ENCODE measurements at regions not wholly inside any gene's neighbourhood (a gene's known extent, or its start where the extent isn't known, plus 50 kb on each side); places are given as distances from the start of the nearest gene placed in this dataset.

DNA sequence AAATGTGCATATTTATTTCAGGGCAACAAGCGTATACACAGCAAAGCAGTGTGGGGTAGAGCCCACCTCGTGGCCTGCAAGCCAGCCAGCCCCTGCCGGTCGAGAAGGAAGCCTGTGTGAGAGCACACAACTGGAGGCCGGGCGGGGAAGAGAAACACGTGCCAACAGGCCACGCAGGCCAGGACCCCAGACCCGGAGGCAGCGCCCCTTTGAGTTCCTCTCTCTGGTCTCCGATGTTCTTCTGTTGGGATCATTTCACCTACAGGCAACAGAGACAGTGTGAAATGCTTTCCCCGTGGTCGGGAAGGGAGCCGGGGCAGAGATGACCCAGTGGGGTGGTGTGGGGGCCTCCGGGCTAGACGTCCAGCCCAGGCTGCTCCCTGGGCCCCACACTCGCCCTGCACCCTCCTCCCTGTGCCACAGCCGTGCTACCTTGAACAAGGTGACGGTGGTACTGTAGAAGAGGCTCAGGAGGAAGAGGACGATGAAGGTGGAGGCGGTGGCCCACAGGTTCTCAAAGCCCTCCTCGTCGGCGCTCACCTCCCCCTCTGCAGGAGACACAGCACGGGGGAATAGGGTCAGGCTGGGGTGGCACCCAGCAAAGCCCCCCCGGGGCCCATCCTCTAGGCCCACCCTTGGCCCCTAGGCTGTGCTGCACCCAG, 325.5 kb downstream of the TMEM121 start:
- POLR2A ChIA-PET: no interaction called here
- Histone ChIP-seq H3K27me3 (ENCODE audit: control insufficient read depth in 1 of 2, insufficient read depth in 2 of 2, low read length in 2 of 2) (no peaks in the 10 kb centered on the region), H3K9me3 (ENCODE audit: control insufficient read depth in 1 of 2, insufficient read depth in 1 of 2, low read length in 2 of 2) (no peaks in the 10 kb centered on the region), H3K36me3 (ENCODE audit: insufficient read depth, low read length) (no peaks in the 10 kb centered on the region), H3K27ac (ENCODE audit: low read depth in 1 of 2, low read length in 2 of 2) (no peak overlapping the region), H3K4me1 (ENCODE audit: insufficient read depth, low read length) (peaks cover 22% of the 10 kb centered on the region), H3K4me3 (ENCODE audit: low read length) (no peak overlapping the region)
- no peaks in the 10 kb centered on the region for H3K4me1 Mint-ChIP-seq (ENCODE audit: low read depth)
- H3K27me3 Mint-ChIP-seq: no peaks in the 10 kb centered on the region
- TF ChIP-seq, protein P1, sequence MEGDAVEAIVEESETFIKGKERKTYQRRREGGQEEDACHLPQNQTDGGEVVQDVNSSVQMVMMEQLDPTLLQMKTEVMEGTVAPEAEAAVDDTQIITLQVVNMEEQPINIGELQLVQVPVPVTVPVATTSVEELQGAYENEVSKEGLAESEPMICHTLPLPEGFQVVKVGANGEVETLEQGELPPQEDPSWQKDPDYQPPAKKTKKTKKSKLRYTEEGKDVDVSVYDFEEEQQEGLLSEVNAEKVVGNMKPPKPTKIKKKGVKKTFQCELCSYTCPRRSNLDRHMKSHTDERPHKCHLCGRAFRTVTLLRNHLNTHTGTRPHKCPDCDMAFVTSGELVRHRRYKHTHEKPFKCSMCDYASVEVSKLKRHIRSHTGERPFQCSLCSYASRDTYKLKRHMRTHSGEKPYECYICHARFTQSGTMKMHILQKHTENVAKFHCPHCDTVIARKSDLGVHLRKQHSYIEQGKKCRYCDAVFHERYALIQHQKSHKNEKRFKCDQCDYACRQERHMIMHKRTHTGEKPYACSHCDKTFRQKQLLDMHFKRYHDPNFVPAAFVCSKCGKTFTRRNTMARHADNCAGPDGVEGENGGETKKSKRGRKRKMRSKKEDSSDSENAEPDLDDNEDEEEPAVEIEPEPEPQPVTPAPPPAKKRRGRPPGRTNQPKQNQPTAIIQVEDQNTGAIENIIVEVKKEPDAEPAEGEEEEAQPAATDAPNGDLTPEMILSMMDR (IDR thresholded peaks at IDR 0.05): no peak
- DNase-seq: peak in 1 of 14 experiments; percentile 10
- H3K4me3 Mint-ChIP-seq: no peak overlapping the region
- CTCF ChIA-PET: no interaction called here
- no peaks in the 10 kb centered on the region for H3K36me3 Mint-ChIP-seq (ENCODE audit: low read depth)
- no peak for ATAC-seq (ENCODE audit: poor library complexity)
- intact Hi-C loops (cut with DNase I, micrococcal nuclease): no loop called here
- no peak overlapping the region for H3K27ac Mint-ChIP-seq
- no peaks in the 10 kb centered on the region for H3K9me3 Mint-ChIP-seq

DNA sequence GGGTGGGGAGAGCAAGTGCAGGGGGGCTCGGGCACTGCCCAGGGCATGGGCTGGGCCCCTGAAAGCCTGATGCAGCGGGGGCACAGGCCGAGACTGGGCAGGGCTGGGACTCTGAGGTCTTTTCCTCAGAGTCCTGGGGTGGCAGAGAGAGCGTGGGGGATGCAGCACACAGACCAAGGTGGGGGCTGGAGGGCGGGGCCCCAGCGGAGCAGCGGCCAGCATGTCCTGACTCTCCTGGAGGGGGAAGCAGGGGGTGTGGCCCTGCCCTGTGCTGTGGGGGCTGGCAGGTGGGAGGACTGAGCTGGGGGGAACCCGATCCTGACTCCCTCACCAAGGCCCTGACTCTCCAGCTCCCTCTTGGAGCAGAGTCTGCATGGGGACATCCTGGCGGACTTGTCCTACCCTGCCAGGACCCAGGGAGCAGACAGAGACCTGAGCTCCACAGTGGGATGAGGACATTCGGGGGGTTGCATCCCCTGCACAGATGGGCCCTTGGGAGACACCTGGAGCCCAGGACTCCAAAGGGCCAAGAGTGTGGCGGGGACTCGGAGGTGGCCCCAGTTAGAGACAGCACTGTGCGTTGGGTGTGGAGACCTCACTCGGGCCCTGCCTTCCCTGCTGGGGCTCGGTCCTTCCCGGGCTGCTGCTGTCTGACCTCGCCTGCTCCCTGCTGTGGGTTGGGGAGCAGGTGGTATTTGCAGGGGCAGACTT, 326.1 kb downstream of the TMEM121 start:
- Mint-ChIP-seq H3K36me3 (ENCODE audit: low read depth) (no peaks in the 10 kb centered on the region), H3K4me3 (no peak overlapping the region), H3K27ac (no peak overlapping the region), H3K4me1 (ENCODE audit: low read depth) (no peaks in the 10 kb centered on the region), H3K27me3 (no peaks in the 10 kb centered on the region), H3K9me3 (no peaks in the 10 kb centered on the region)
- no peaks in the 10 kb centered on the region for H3K27me3 ChIP-seq (ENCODE audit: control insufficient read depth in 1 of 2, insufficient read depth in 2 of 2, low read length in 2 of 2)
- ATAC-seq (ENCODE audit: poor library complexity) (no peak), DNase-seq (peak in 1 of 14 experiments; percentile 10)
- no peak overlapping the region for H3K4me3 ChIP-seq (ENCODE audit: low read length)
- TF ChIP-seq, protein P1 (IDR thresholded peaks at IDR 0.05): no peak
- POLR2A ChIA-PET: no interaction called here
- no peak overlapping the region for H3K27ac ChIP-seq (ENCODE audit: low read depth in 1 of 2, low read length in 2 of 2)
- intact Hi-C loops (cut with DNase I, micrococcal nuclease): no loop called here
- peaks cover 29% of the 10 kb centered on the region for H3K4me1 ChIP-seq (ENCODE audit: insufficient read depth, low read length)
- H3K9me3 ChIP-seq (ENCODE audit: control insufficient read depth in 1 of 2, insufficient read depth in 1 of 2, low read length in 2 of 2): peaks cover 0 to 1% of the 10 kb centered on the region in 2 experiments
- CTCF ChIA-PET: no interaction called here
- H3K36me3 ChIP-seq (ENCODE audit: insufficient read depth, low read length): no peaks in the 10 kb centered on the region

DNA sequence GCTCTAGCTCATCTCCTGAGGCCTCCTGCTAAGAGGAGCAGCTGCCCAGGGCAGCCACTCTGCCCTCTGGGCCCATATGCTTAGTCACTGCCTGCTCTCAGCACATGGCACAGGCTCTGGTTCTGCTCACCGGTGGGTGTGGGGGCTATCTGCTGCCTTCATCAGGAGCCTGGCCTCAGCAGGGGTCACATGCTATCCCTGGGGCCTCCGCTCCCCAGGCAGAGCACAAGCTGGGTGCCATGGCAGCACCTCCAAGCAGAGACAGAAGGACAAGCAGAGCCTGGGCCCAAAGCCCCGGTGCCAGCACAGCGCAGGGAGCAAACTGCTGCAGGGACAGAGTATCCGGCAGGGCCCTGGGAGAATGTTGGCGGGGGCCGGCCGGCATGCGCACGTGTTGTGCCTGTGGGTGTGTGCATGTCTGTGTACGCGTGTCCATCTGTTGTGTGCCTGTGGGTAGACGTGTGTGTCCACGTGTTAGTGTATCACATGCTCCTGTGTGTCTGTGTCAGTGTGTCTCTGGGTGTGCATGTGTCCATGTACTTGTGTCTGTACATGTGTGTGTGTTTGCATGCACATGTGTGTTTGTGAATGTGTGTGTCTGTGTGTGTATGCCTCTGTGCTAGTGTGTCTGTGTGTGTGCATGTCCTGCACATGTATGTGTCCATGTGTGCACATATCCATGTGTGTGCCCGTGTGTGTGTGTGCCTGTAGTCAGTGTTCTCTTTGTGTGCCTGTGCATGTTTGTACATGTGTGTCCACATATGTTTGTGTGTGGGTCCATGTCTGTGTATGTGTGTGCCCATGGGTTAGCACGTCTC, 326.9 kb downstream of the TMEM121 start:
- H3K9me3 ChIP-seq (ENCODE audit: control insufficient read depth in 1 of 2, insufficient read depth in 1 of 2, low read length in 2 of 2): peaks cover 0 to 9% of the 10 kb centered on the region in 2 experiments
- no peaks in the 10 kb centered on the region for H3K27me3 ChIP-seq (ENCODE audit: control insufficient read depth in 1 of 2, insufficient read depth in 2 of 2, low read length in 2 of 2)
- H3K4me3 Mint-ChIP-seq: no peak overlapping the region
- no peaks in the 10 kb centered on the region for H3K36me3 ChIP-seq (ENCODE audit: insufficient read depth, low read length)
- ATAC-seq (ENCODE audit: poor library complexity): no peak
- intact Hi-C loops (cut with DNase I, micrococcal nuclease): no loop called here
- CTCF ChIA-PET: no interaction called here
- POLR2A ChIA-PET: no interaction called here
- no peaks in the 10 kb centered on the region for H3K4me1 Mint-ChIP-seq (ENCODE audit: low read depth)
- DNase-seq: peak in 1 of 14 experiments; percentile 4
- H3K4me1 ChIP-seq (ENCODE audit: insufficient read depth, low read length): peaks cover 37% of the 10 kb centered on the region
- H3K4me3 ChIP-seq (ENCODE audit: low read length): no peak overlapping the region
- no peak overlapping the region for H3K27ac Mint-ChIP-seq
- no peak overlapping the region for H3K27ac ChIP-seq (ENCODE audit: low read depth in 1 of 2, low read length in 2 of 2)
- H3K9me3 Mint-ChIP-seq: no peaks in the 10 kb centered on the region
- H3K36me3 Mint-ChIP-seq (ENCODE audit: low read depth): no peaks in the 10 kb centered on the region
- H3K27me3 Mint-ChIP-seq: no peaks in the 10 kb centered on the region
- TF ChIP-seq, protein P1 (IDR thresholded peaks at IDR 0.05): no peak

Measured in CD4-positive, alpha-beta T cell (primary cell).